GM12878 (cell line): ENCODE measurements at regions not wholly inside any gene's neighbourhood (a gene's known extent, or its start where the extent isn't known, plus 50 kb on each side); places are given as distances from the start of the nearest gene placed in this dataset.

Source experiments
- ATAC-seq: fragments of 200-7000 bp; cut with Tn5 transposase; 3 replicates; pipeline ENCODE4 v1.9.1; 2020; ENCODE audit warnings: mild to moderate bottlenecking, moderate library complexity
- BruUV-seq: library from RNA; stranded (reverse); fragments of 400-500 nt; replicated peaks from 2 replicates; lab custom pipeline; 2021; lab: Mats Ljungman, UMichigan
- CTCF ChIA-PET: fragments of 300-600 bp; sonication (Branson Sonifier 250); formaldehyde crosslinking; extraction: SDS; loops from one replicate; lab custom pipeline; 2021; ENCODE audit warnings: inconsistent platforms; lab: Yijun Ruan, JAX
- POLR2A ChIA-PET: fragments of 350-600 bp; formaldehyde crosslinking; extraction: SDS; loops from one replicate; lab custom pipeline; 2021; ENCODE audit warnings: inconsistent platforms; lab: Charles Lee
- RAD21 ChIA-PET: fragments of 300-600 bp; sonication (Branson Sonifier 250); formaldehyde crosslinking; loops from one replicate; lab custom pipeline; 2023; ENCODE audit warnings: antibody characterized with exemption; ENCODE audit not compliant: unreplicated experiment; lab: Charles Lee
- SMC1A ChIA-PET: fragments of 300-600 bp; sonication (Branson Sonifier 250); formaldehyde crosslinking; loops from one replicate; lab custom pipeline; 2023; ENCODE audit not compliant: unreplicated experiment, uncharacterized antibody; lab: Charles Lee
- DNase-seq: peaks from one replicate; pipeline ENCODE4 v3.0.0-alpha.2; 2011; ENCODE audit warnings: low read depth, low spot score
- FAIRE-seq: peaks from 3 replicates; lab custom pipeline; 2011; peaks lifted over from hg19 to GRCh38; lab: Jason Lieb, UNC
- H2AFZ ChIP-seq: 2 replicates; pipeline ENCODE4 v1.6.0; 2011; ENCODE audit warnings: low read depth, low read length, control low read depth; ENCODE audit not compliant: control insufficient read depth
- H3K27ac ChIP-seq: 2 replicates; pipeline ENCODE4 v1.5.1; 2011; ENCODE audit warnings: control low read depth; ENCODE audit not compliant: control insufficient read depth, insufficient read depth
- H3K27me3 ChIP-seq, 2 experiments: replicated peaks in 1 of 2; 2 replicates each; pipeline versions ENCODE4 v1.6.0 to v1.6.1; 2011; ENCODE audit warnings: low read length in 1 of 2; ENCODE audit not compliant: control insufficient read depth in 2 of 2, insufficient read depth in 2 of 2
- H3K36me3 ChIP-seq, 2 experiments: 2 replicates each; pipeline ENCODE4 v1.5.1; 2011; ENCODE audit warnings: low read length in 1 of 2; ENCODE audit not compliant: control insufficient read depth in 2 of 2, insufficient read depth in 2 of 2
- H3K4me1 ChIP-seq: 2 replicates; pipeline ENCODE4 v1.6.1; 2011; ENCODE audit warnings: mild to moderate bottlenecking, low read length, moderate library complexity, mixed read lengths; ENCODE audit not compliant: control insufficient read depth, insufficient read depth
- H3K4me2 ChIP-seq: 2 replicates; pipeline ENCODE4 v1.6.0; 2011; ENCODE audit warnings: control low read depth; ENCODE audit not compliant: control insufficient read depth, insufficient read depth
- H3K4me3 ChIP-seq: fragments of 200-600 bp; sonication (generic); 2 replicates; pipeline ENCODE4 v1.5.1; 2016
- H3K79me2 ChIP-seq: 2 replicates; pipeline ENCODE4 v1.6.0; 2011; ENCODE audit warnings: low read length; ENCODE audit not compliant: control insufficient read depth, insufficient read depth
- H3K9ac ChIP-seq: 2 replicates; pipeline ENCODE4 v1.8.0; 2011; ENCODE audit warnings: low read length, control low read depth, mixed read lengths; ENCODE audit not compliant: control insufficient read depth, insufficient read depth
- H3K9me3 ChIP-seq: replicated peaks from 3 replicates; pipeline ENCODE4 v1.5.1; 2011; ENCODE audit warnings: mild to moderate bottlenecking, low read length; ENCODE audit not compliant: control insufficient read depth, insufficient read depth
- H4K20me1 ChIP-seq: 2 replicates; pipeline ENCODE4 v1.6.0; 2011; ENCODE audit not compliant: control insufficient read depth, insufficient read depth
- CBX5 ChIP-seq: sonication (generic); IDR thresholded peaks from 2 replicates; pipeline ENCODE4 v1.6.1; 2016; ENCODE audit warnings: low read depth, moderate library complexity, mild to moderate bottlenecking, inconsistent platforms
- IRF4 ChIP-seq: IDR thresholded peaks from 2 replicates; pipeline ENCODE4 v1.6.1; 2011; ENCODE audit warnings: low read depth, low read length
- KDM1A ChIP-seq: fragments of 200-600 bp; sonication (generic); IDR thresholded peaks from 2 replicates; pipeline ENCODE4 v1.6.1; 2016; ENCODE audit warnings: borderline replicate concordance
- LARP7 ChIP-seq: fragments of 450-650 bp; IDR thresholded peaks from 2 replicates; pipeline ENCODE4 v1.6.1; 2017; ENCODE audit warnings: mild to moderate bottlenecking
- NR2C2 ChIP-seq: IDR thresholded peaks from 2 replicates; pipeline ENCODE4 v1.6.1; 2011; ENCODE audit warnings: borderline replicate concordance, low read depth; ENCODE audit not compliant: control insufficient read depth, insufficient read length
- SMAD1 ChIP-seq: fragments of 450-650 bp; IDR thresholded peaks from 2 replicates; pipeline ENCODE4 v1.6.1; 2018; ENCODE audit warnings: mild to moderate bottlenecking, low read depth; ENCODE audit not compliant: partially characterized antibody
- SP1 ChIP-seq: IDR thresholded peaks from one replicate; pipeline ENCODE4 v1.6.1; 2011; ENCODE audit warnings: low read depth, low read length
- SREBF1 ChIP-seq: IDR thresholded peaks from 2 replicates; pipeline ENCODE4 v1.6.1; 2012; ENCODE audit warnings: mild to moderate bottlenecking, low read length
- YY1 ChIP-seq: IDR thresholded peaks from 2 replicates; pipeline ENCODE4 v1.6.1; 2011; ENCODE audit warnings: low read depth, mild to moderate bottlenecking, low read length
- WGBS: methylation state at CpG from one replicate; pipeline ENCODE4 v1.1.6; 2016; ENCODE audit warnings: low lambda C conversion rate; ENCODE audit not compliant: insufficient replicate concordance, insufficient coverage; ENCODE audit errors: missing lambda C conversion rate; 5-methylcytosine and 5-hydroxymethylcytosine counted together
- in situ Hi-C: fragments of 300-500 bp; cut with MboI; formaldehyde crosslinking; loops from 9 replicates; pipeline ENCODE4 v1.14.3; 2018; ENCODE audit warnings: mixed read lengths
- intact Hi-C: fragments of 100-400 bp; cut with micrococcal nuclease; formaldehyde crosslinking; loops from one replicate; pipeline ENCODE4 v1.14.2; 2022; ENCODE audit not compliant: unreplicated experiment
- TF ChIP-seq, protein P1 (sequence below): IDR thresholded peaks from 2 replicates; pipeline ENCODE4 v1.6.1; 2011; ENCODE audit warnings: low read depth, mild to moderate bottlenecking, low read length, moderate library complexity, borderline replicate concordance; ENCODE audit errors: extremely low read depth
- TF ChIP-seq, protein P2 (sequence below): fragments of 450-650 bp; formaldehyde crosslinking; IDR thresholded peaks from 2 replicates; pipeline ENCODE4 v1.4.0; 2020; ENCODE audit warnings: mild to moderate bottlenecking, moderate library complexity

DNA sequence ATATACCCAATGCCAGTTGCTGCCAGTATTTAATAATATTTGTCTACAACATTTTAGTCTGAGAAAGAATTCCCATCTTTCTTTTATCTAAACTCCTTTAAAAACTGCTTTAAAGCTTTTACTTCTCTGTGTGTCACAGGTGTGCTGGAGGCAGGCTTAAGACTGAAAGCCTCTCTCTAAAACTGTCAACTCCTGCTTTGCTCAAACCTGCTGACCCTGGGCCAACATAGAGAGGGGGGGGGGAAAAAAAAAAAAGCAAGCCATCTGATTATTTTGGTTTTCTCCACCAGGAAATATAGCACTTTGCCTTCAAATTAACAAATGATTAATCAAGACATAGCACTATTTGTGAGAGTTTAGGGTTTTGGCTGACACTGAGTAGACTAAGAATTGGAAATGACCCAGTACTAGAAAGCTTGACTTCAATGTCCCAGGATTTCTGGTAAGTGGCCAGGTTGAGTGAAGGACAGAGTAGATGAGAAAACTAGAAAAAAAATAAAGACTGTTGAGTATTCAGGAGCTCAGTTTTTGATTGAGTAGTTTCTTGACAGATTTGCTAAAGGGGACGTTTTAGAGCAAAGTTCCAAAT lies 357.0 kb upstream of the FLRT2 start:
- Histone ChIP-seq H3K79me2 (no peaks in the 10 kb centered on the region), H3K9me3 (no peaks in the 10 kb centered on the region), H3K4me1 (no peaks in the 10 kb centered on the region)
- SMC1A ChIA-PET = interaction anchor here (1.0 kb wide), 1 partner anchor 12 kb away, joined by 4 read pairs; no protein-coding TSS in a partner anchor
- no TSS peak for BruUV-seq
- CTCF ChIA-PET = no interaction called here
- no peak for TF ChIP-seq YY1
- no peak for TF ChIP-seq NR2C2
- no peak for TF ChIP-seq SMAD1
- TF ChIP-seq, all 136 proteins: peak for 0
- RAD21 ChIA-PET = no interaction called here
- no peak overlapping the region for H3K27ac ChIP-seq
- DNase-seq (no peak), ATAC-seq (no peak), FAIRE-seq (no peak)
- H4K20me1 ChIP-seq = no peaks in the 10 kb centered on the region
- POLR2A ChIA-PET = interaction anchor here (0.7 kb wide), 1 partner anchor 327 kb away, joined by 4 read pairs; no protein-coding TSS in a partner anchor
- no peaks in the 10 kb centered on the region for H3K27me3 ChIP-seq
- intact Hi-C loops = no loop called here
- H3K4me3 ChIP-seq = no peak overlapping the region
- 0% methylated on average over 1 of the region's 1 CpG for WGBS
- in situ Hi-C loops = no loop called here
- H3K9ac ChIP-seq = no peak overlapping the region
- no peak overlapping the region for H3K4me2 ChIP-seq
- H2AFZ ChIP-seq = no peak overlapping the region
- H3K36me3 ChIP-seq = no peaks in the 10 kb centered on the region

DNA sequence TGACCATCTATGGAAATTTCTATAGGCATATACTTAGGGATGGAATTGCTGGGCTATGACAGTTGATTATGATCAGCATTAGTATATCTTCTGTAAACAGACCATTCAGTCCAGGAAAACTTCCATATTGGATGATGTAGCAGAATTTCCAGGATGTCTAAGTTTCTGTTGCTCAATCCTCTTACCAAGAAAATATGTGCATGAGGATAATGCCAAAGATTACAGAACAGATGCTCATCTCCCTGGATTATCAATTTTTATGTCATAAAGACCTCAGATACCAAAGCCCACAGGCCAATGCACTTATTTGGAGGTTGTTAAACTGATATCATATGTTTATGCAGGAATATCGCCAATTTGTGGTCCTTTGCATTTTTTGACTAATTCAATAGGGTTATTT lies 354.4 kb upstream of the FLRT2 start:
- Histone ChIP-seq H3K9me3 (no peaks in the 10 kb centered on the region), H3K79me2 (no peaks in the 10 kb centered on the region)
- BruUV-seq = no TSS peak
- FAIRE-seq = no peak
- TF ChIP-seq LARP7 (no peak), KDM1A (no peak), CBX5 (no peak), SP1 (no peak), SREBF1 (no peak), IRF4 (no peak)
- TF ChIP-seq, protein P1, sequence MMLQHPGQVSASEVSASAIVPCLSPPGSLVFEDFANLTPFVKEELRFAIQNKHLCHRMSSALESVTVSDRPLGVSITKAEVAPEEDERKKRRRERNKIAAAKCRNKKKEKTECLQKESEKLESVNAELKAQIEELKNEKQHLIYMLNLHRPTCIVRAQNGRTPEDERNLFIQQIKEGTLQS = no peak
- TF ChIP-seq, protein P2, sequence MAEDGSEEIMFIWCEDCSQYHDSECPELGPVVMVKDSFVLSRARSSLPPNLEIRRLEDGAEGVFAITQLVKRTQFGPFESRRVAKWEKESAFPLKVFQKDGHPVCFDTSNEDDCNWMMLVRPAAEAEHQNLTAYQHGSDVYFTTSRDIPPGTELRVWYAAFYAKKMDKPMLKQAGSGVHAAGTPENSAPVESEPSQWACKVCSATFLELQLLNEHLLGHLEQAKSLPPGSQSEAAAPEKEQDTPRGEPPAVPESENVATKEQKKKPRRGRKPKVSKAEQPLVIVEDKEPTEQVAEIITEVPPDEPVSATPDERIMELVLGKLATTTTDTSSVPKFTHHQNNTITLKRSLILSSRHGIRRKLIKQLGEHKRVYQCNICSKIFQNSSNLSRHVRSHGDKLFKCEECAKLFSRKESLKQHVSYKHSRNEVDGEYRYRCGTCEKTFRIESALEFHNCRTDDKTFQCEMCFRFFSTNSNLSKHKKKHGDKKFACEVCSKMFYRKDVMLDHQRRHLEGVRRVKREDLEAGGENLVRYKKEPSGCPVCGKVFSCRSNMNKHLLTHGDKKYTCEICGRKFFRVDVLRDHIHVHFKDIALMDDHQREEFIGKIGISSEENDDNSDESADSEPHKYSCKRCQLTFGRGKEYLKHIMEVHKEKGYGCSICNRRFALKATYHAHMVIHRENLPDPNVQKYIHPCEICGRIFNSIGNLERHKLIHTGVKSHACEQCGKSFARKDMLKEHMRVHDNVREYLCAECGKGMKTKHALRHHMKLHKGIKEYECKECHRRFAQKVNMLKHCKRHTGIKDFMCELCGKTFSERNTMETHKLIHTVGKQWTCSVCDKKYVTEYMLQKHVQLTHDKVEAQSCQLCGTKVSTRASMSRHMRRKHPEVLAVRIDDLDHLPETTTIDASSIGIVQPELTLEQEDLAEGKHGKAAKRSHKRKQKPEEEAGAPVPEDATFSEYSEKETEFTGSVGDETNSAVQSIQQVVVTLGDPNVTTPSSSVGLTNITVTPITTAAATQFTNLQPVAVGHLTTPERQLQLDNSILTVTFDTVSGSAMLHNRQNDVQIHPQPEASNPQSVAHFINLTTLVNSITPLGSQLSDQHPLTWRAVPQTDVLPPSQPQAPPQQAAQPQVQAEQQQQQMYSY (CRISPR knock-in tag) = no peak
- TF ChIP-seq, all 136 proteins: peak for 0
- in situ Hi-C loops (no loop called here), intact Hi-C loops (no loop called here)
- Histone ChIP-seq H3K4me2 (no peak overlapping the region), H3K27me3 (no peaks in the 10 kb centered on the region), H3K9ac (no peak overlapping the region), H3K4me1 (no peaks in the 10 kb centered on the region), H4K20me1 (no peaks in the 10 kb centered on the region), H3K27ac (no peak overlapping the region), H2AFZ (no peak overlapping the region), H3K4me3 (no peak overlapping the region), H3K36me3 (no peaks in the 10 kb centered on the region)
- ATAC-seq = no peak
- CTCF ChIA-PET = no interaction called here
- WGBS = 0% methylated on average over 1 of the region's 1 CpG
- SMC1A ChIA-PET = no interaction called here
- DNase-seq = no peak
- RAD21 ChIA-PET = no interaction called here
- POLR2A ChIA-PET = no interaction called here
